ENCODE measurements at regions not wholly inside any gene's neighbourhood (a gene's known extent, or its start where the extent isn't known, plus 50 kb on each side); places are given as distances from the start of the nearest gene placed in this dataset.

DNA sequence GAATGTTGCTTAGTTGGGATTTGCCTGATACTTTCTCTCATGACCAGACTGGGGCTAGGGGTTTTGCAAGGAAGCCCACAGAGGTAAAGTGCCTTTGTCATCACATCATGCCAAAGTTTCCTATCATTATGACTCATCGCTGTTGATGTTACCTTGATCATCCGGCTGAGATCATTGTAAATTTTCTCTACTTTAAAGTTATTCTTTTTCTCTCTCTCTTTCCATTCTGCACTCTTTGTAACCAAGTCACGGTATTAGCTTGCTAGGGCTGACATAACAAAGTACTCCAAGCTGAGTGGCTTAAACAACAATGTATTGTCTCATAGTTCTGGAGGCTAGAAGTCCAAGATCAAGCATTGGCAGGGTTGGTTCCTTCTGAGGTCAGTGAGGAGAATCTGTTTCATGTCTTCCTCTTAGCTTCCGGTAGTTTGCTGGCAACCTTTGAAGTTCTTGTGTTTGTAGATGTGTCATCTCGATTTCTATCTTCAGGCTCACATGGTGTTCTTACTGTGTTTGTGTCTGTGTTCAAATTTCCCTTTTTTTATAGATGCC lies 113.0 kb downstream of the DTHD1 start:
- Histone ChIP-seq H3K36me3 (ENCODE audit: control insufficient read depth, insufficient read depth, low read length) (no peaks in the 10 kb centered on the region), H3K27me3 (ENCODE audit: control insufficient read depth, insufficient read depth, low read length) (no peaks in the 10 kb centered on the region), H3K4me3 (ENCODE audit: low read depth, low read length) (no peak overlapping the region)
- POLR2A ChIA-PET = no interaction called here
- CTCF ChIA-PET = no interaction called here
- TF ChIP-seq CTCF (IDR thresholded peaks at IDR 0.05; ENCODE audit: insufficient read depth, low read depth, low read length) = no peak
- no peak for DNase-seq (ENCODE audit: low read depth)

DNA sequence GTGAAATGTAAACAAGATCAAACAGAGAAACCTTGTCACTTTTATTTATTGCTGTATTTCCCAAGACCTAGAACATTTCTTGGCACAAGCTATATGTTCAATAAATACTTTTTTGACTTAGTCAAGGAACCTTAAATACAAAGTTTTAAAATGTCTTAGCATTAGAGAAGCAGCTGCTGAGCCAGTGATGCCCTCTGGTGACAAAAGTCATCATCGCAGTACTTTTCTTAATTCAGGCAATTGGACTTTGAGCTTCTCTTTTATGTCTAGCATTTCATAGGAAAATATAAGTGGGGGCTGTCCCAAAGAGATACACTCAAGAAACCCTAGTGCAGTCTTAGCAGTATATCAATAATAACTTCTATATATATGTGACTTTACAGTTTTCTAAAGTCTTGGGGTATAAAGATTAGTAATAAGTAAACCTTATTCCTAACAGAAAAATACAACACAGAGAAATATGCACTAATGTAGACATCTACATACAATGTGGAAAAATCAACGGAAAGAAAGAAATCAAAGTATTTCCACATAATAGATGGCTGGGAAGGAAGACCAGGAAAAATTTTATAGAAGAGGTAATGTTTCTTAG lies 118.4 kb downstream of the DTHD1 start:
- Histone ChIP-seq H3K36me3 (ENCODE audit: control insufficient read depth, insufficient read depth, low read length) (no peaks in the 10 kb centered on the region), H3K27me3 (ENCODE audit: control insufficient read depth, insufficient read depth, low read length) (no peaks in the 10 kb centered on the region), H3K4me3 (ENCODE audit: low read depth, low read length) (no peak overlapping the region)
- DNase-seq (ENCODE audit: low read depth) = no peak
- ChIA-PET POLR2A (no interaction called here), CTCF (no interaction called here)
- TF ChIP-seq CTCF (IDR thresholded peaks at IDR 0.05; ENCODE audit: insufficient read depth, low read depth, low read length) = no peak

DNA sequence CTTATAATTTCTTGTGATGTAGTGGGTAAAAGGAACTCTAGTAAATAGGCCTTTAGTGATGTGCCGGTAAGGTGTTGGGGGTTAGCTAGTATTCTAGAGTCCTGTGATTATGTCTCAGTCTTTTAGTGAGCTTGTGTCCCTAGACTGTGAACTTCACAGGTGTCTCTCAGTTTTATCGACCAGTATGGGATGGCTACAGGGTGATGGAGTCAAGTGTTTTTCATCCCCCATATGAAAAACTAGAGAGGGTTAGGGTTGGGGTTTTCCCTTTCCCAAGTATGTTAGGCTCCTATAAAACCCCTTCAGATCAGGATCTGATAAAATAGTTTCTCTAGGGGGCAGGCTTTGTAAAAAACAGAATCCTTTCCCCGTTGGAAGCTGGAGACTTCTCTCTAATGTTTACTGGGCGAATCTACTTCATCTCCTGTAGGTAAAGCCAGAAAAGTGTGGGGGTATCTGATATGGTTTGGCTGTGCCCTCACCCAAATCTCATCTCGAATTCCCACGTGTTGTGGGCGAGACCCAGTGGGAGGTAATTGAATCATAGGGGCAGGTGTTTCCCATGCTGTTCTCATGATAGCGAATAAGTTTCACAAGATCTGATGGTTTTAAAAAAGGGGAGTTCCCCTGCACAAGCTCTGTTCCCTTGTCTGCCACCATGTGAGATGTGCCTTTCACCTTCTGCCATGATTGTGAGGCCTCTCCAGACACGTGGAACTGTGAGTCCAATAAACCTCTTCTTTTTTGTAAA lies 120.8 kb downstream of the DTHD1 start:
- ChIA-PET POLR2A (no interaction called here), CTCF (no interaction called here)
- no peak for TF ChIP-seq CTCF (IDR thresholded peaks at IDR 0.05; ENCODE audit: insufficient read depth, low read depth, low read length)
- no peak for DNase-seq (ENCODE audit: low read depth)
- no peaks in the 10 kb centered on the region for H3K27me3 ChIP-seq (ENCODE audit: control insufficient read depth, insufficient read depth, low read length)
- H3K36me3 ChIP-seq (ENCODE audit: control insufficient read depth, insufficient read depth, low read length) = no peaks in the 10 kb centered on the region
- no peak overlapping the region for H3K4me3 ChIP-seq (ENCODE audit: low read depth, low read length)

DNA sequence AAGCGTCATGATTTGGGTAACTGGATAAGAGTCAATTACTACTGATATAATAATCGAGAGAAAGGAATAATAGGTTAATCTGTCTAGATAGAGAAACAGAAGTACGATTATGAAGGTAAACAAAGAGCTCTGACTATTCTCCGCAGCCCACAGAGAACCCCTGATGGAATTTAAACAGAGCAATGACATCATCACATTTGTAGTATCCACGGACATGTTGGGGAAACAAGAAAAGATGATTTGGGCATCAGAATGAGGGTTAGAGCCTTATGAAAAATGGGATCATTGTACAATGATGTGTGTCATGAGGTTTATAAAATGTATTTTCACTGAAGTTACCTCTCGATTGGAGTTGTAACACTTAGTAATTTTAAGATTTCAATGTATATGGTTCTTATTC lies 129.9 kb downstream of the DTHD1 start:
- H3K27me3 ChIP-seq (ENCODE audit: control insufficient read depth, insufficient read depth, low read length) = no peaks in the 10 kb centered on the region
- no peaks in the 10 kb centered on the region for H3K36me3 ChIP-seq (ENCODE audit: control insufficient read depth, insufficient read depth, low read length)
- CTCF ChIA-PET = no interaction called here
- no peak for TF ChIP-seq CTCF (IDR thresholded peaks at IDR 0.05; ENCODE audit: insufficient read depth, low read depth, low read length)
- POLR2A ChIA-PET = no interaction called here
- no peak overlapping the region for H3K4me3 ChIP-seq (ENCODE audit: low read depth, low read length)
- no peak for DNase-seq (ENCODE audit: low read depth)

DNA sequence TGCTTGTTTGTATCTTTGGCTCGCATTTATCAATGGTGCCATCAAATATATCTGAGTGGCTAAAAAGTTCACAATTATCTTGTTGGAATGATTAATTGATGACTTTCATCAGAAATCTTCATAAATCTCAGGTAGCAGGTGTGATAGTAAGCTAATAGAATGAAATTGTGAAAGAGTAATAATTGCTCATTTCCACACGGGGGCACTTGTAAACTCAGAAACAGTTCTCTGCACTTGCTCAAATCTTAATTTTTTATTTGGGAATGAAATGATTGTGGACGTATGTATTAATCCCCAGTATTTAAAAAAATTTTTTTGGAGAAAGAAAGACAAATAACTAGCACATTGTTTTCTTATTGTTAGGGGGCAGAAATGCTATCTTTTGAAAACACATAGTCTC lies 132.8 kb downstream of the DTHD1 start:
- Histone ChIP-seq H3K4me3 (ENCODE audit: low read depth, low read length) (no peak overlapping the region), H3K27me3 (ENCODE audit: control insufficient read depth, insufficient read depth, low read length) (no peaks in the 10 kb centered on the region), H3K36me3 (ENCODE audit: control insufficient read depth, insufficient read depth, low read length) (no peaks in the 10 kb centered on the region)
- no peak for DNase-seq (ENCODE audit: low read depth)
- TF ChIP-seq CTCF (IDR thresholded peaks at IDR 0.05; ENCODE audit: insufficient read depth, low read depth, low read length) = no peak
- ChIA-PET CTCF (no interaction called here), POLR2A (no interaction called here)

Data from BJ (cell line).